K562 (cell line): ENCODE measurements at regions not wholly inside any gene's neighbourhood (a gene's known extent, or its start where the extent isn't known, plus 50 kb on each side); places are given as distances from the start of the nearest gene placed in this dataset.

ENCODE experiments used
- ATAC-seq: fragments of 200-7000 bp; cut with Tn5 transposase; 3 replicates; pipeline ENCODE4 v1.9.1; 2020; ENCODE audit warnings: moderate library complexity
- BruUV-seq: library from RNA; stranded (reverse); fragments of 400-500 nt; replicated peaks from 2 replicates; lab custom pipeline; 2021; lab: Mats Ljungman, UMichigan
- CTCF ChIA-PET: fragments of 300-600 bp; formaldehyde crosslinking; extraction: SDS; loops from one replicate; lab custom pipeline; 2021; ENCODE audit warnings: low intra/inter-chr PET ratio; lab: Yijun Ruan, JAX
- POLR2A ChIA-PET: fragments of 300-600, 350-650 bp; sonication (Branson Sonifier 250); formaldehyde crosslinking; extraction: SDS; loops from one replicate; lab custom pipeline; 2021; ENCODE audit warnings: antibody characterized with exemption, inconsistent platforms; lab: Yijun Ruan, JAX
- DNase-seq, 4 experiments: peaks; one replicate each; pipeline versions ENCODE4 v3.0.0 to v3.0.0-alpha.2; 2011 to 2018; ENCODE audit warnings: low spot score in 3 of 4, mixed read lengths in 3 of 4; ENCODE audit errors: extremely low read depth in 1 of 4
- FAIRE-seq: peaks from 2 replicates; lab custom pipeline; 2011; peaks lifted over from hg19 to GRCh38; lab: Jason Lieb, UNC
- H2AFZ ChIP-seq: 2 replicates; pipeline ENCODE4 v1.6.0; 2011; ENCODE audit warnings: low read depth, low read length, control low read depth, inconsistent platforms
- H3K27ac ChIP-seq: fragments of 200-600 bp; 3 replicates; pipeline ENCODE4 v1.8.0; 2011; ENCODE audit warnings: low read depth, mild to moderate bottlenecking, control low read depth, inconsistent platforms, low read length, moderate library complexity, mixed read lengths; ENCODE audit errors: extremely low read depth
- H3K27me3 ChIP-seq, 2 experiments: fragments of 300-600 bp in 1 of 2; 2 replicates in 1 of 2; 3 replicates in 1 of 2; pipeline versions ENCODE4 v1.6.0 to v1.8.0; 2011; ENCODE audit warnings: inconsistent platforms in 2 of 2, low read length in 2 of 2, mild to moderate bottlenecking in 1 of 2, mixed read lengths in 1 of 2, moderate library complexity in 1 of 2; ENCODE audit not compliant: control insufficient read depth in 2 of 2, insufficient read depth in 2 of 2
- H3K36me3 ChIP-seq: fragments of 300-600 bp; 3 replicates; pipeline ENCODE4 v1.8.0; 2011; ENCODE audit warnings: mild to moderate bottlenecking, low read length, inconsistent platforms; ENCODE audit not compliant: control insufficient read depth, insufficient read depth
- H3K4me1 ChIP-seq, 2 experiments: fragments of 200-600 bp in 1 of 2; replicated peaks in 1 of 2; 2 replicates in 1 of 2; 3 replicates in 1 of 2; pipeline versions ENCODE4 v1.5.1 to v1.8.0; 2011; ENCODE audit warnings: inconsistent platforms in 2 of 2, low read length in 2 of 2, mild to moderate bottlenecking in 1 of 2, mixed read lengths in 1 of 2, moderate library complexity in 1 of 2; ENCODE audit not compliant: control insufficient read depth in 2 of 2, insufficient read depth in 2 of 2
- H3K4me2 ChIP-seq: 2 replicates; pipeline ENCODE4 v1.6.1; 2011; ENCODE audit warnings: low read length, control low read depth, inconsistent platforms, mixed read lengths; ENCODE audit not compliant: insufficient read depth
- H3K4me3 ChIP-seq: fragments of 200-600 bp; sonication (generic), shearing (Covaris generic); 2 replicates; pipeline ENCODE4 v1.5.1; 2016; ENCODE audit warnings: control low read depth, inconsistent platforms
- H3K79me2 ChIP-seq: fragments of 200-600 bp; 3 replicates; pipeline ENCODE4 v1.8.0; 2011; ENCODE audit warnings: low read length, inconsistent platforms; ENCODE audit not compliant: control insufficient read depth, insufficient read depth
- H3K9ac ChIP-seq, 2 experiments: 2 replicates each; pipeline versions ENCODE4 v1.6.0 to v1.6.1; 2011; ENCODE audit warnings: low read depth in 2 of 2, low read length in 2 of 2, control low read depth in 1 of 2, inconsistent platforms in 1 of 2, mild to moderate bottlenecking in 1 of 2, mixed read lengths in 1 of 2; ENCODE audit not compliant: insufficient read depth in 1 of 2
- H3K9me1 ChIP-seq: one replicate; pipeline ENCODE4 v1.6.0; 2011; ENCODE audit warnings: inconsistent platforms, mild to moderate bottlenecking, low read length, moderate library complexity; ENCODE audit not compliant: control insufficient read depth, insufficient read depth
- H3K9me3 ChIP-seq: replicated peaks from 2 replicates; pipeline ENCODE4 v1.5.1; 2011; ENCODE audit warnings: low read depth, low read length, inconsistent platforms; ENCODE audit not compliant: control insufficient read depth, insufficient read depth
- H4K20me1 ChIP-seq: replicated peaks from 2 replicates; pipeline ENCODE4 v1.6.1; 2011; ENCODE audit warnings: low read length, inconsistent platforms, mixed read lengths; ENCODE audit not compliant: control insufficient read depth, insufficient read depth
- ADNP ChIP-seq: fragments of 200-800 bp; sonication (Bioruptor generic); IDR thresholded peaks from 2 replicates; pipeline ENCODE4 v1.6.1; 2016; ENCODE audit warnings: missing genetic modification characterization, missing compliant biosample characterization
- ARID1B ChIP-seq: fragments of 450-650 bp; IDR thresholded peaks from 2 replicates; pipeline ENCODE4 v1.6.1; 2016; ENCODE audit warnings: antibody characterized with exemption, mild to moderate bottlenecking, inconsistent platforms
- ASH1L ChIP-seq: fragments of 450-650 bp; IDR thresholded peaks from 2 replicates; pipeline ENCODE4 v1.6.1; 2018; ENCODE audit warnings: borderline replicate concordance, mild to moderate bottlenecking, low read depth; ENCODE audit not compliant: partially characterized antibody
- EWSR1 ChIP-seq: fragments of 450-650 bp; IDR thresholded peaks from 2 replicates; pipeline ENCODE4 v1.6.1; 2018; ENCODE audit warnings: borderline replicate concordance, mild to moderate bottlenecking, low read depth, moderate library complexity; ENCODE audit not compliant: partially characterized antibody
- FOXM1 ChIP-seq, 2 experiments: fragments of 450-650 bp in 1 of 2; sonication (generic) in 1 of 2; formaldehyde crosslinking in 1 of 2; IDR thresholded peaks; 2 replicates each; pipeline versions ENCODE4 v1.6.1 to v1.9.0; 2017 to 2022; ENCODE audit warnings: low read depth in 2 of 2, mild to moderate bottlenecking in 2 of 2, missing genetic modification reagents in 1 of 2, moderate library complexity in 1 of 2
- HIVEP1 ChIP-seq: fragments of 250-450 bp; sonication (Bioruptor Pico); IDR thresholded peaks from 2 replicates; pipeline ENCODE4 v1.4.0; 2020; ENCODE audit warnings: mild to moderate bottlenecking
- KDM2B ChIP-seq: fragments of 250-450 bp; sonication (Bioruptor Pico); IDR thresholded peaks from 2 replicates; pipeline ENCODE4 v1.8.0; 2021; ENCODE audit warnings: mild to moderate bottlenecking, moderate library complexity
- KLF16 ChIP-seq: IDR thresholded peaks from 2 replicates; pipeline ENCODE4 v1.6.1; 2016; ENCODE audit warnings: antibody characterized with exemption
- PTTG1 ChIP-seq: fragments of 450-650 bp; IDR thresholded peaks from 2 replicates; pipeline ENCODE4 v1.6.1; 2016; ENCODE audit warnings: low read depth, mild to moderate bottlenecking, missing genetic modification characterization, missing compliant biosample characterization
- SLC30A9 ChIP-seq: fragments of 250-450 bp; sonication (Bioruptor Pico); IDR thresholded peaks from 2 replicates; pipeline ENCODE4 v1.8.0; 2022; ENCODE audit warnings: mild to moderate bottlenecking, moderate library complexity
- SMAD1 ChIP-seq: fragments of 150-350 bp; IDR thresholded peaks from 2 replicates; pipeline ENCODE4 v1.6.1; 2014; ENCODE audit warnings: low read length, low read depth; ENCODE audit not compliant: partially characterized antibody
- TBP ChIP-seq: optimal IDR thresholded peaks from 2 replicates; pipeline ENCODE3; 2011; ENCODE audit warnings: low read depth, low read length, improper control_type of control experiment
- TCF7 ChIP-seq: sonication (generic); IDR thresholded peaks from 2 replicates; pipeline ENCODE4 v1.6.1; 2016; ENCODE audit warnings: antibody characterized with exemption, borderline replicate concordance
- TEAD1 ChIP-seq, 2 experiments: fragments of 450-650 bp in 1 of 2; sonication (generic) in 1 of 2; formaldehyde crosslinking; IDR thresholded peaks; 2 replicates each; pipeline versions ENCODE4 v1.4.0 to v1.8.0; 2020 to 2022; ENCODE audit warnings: mild to moderate bottlenecking in 2 of 2, missing genetic modification reagents in 1 of 2
- ZBED1 ChIP-seq: IDR thresholded peaks from 2 replicates; pipeline ENCODE4 v1.6.1; 2014
- ZNF589 ChIP-seq: fragments of 200-800 bp; sonication (Bioruptor generic); IDR thresholded peaks from 2 replicates; pipeline ENCODE4 v1.6.1; 2016; ENCODE audit warnings: low read depth, missing genetic modification characterization, missing compliant biosample characterization
- ZNF695 ChIP-seq: fragments of 450-650 bp; formaldehyde crosslinking; IDR thresholded peaks from 2 replicates; pipeline ENCODE4 v1.4.0; 2020; ENCODE audit warnings: mild to moderate bottlenecking, moderate library complexity
- WGBS: fragments of 100-300 bp; shearing (Covaris generic); methylation state at CpG from one replicate; pipeline ENCODE4 v1.1.6; 2016; ENCODE audit warnings: low coverage, mixed read lengths; ENCODE audit not compliant: insufficient coverage; ENCODE audit errors: missing lambda C conversion rate; 5-methylcytosine and 5-hydroxymethylcytosine counted together
- in situ Hi-C: fragments of 300-500 bp; cut with MboI; formaldehyde crosslinking; loops from 4 replicates; pipeline ENCODE4 v1.15.0; 2018; ENCODE audit warnings: inconsistent platforms, mixed read lengths
- intact Hi-C: fragments of 100-400 bp; cut with micrococcal nuclease; formaldehyde crosslinking; loops from 2 replicates; pipeline ENCODE4 v1.14.2; 2022
- TF ChIP-seq, protein P1 (sequence below): sonication (generic); formaldehyde crosslinking; IDR thresholded peaks from 2 replicates; pipeline ENCODE4 v1.8.0; 2022; ENCODE audit warnings: missing genetic modification reagents, mild to moderate bottlenecking, borderline replicate concordance

- TF ChIP-seq ZNF695 (no peak), TEAD1 (CRISPR knock-in tag; IDR thresholded peaks at IDR 0.05) (no peak), ADNP (tag) (no peak), TCF7 (no peak), PTTG1 (tag) (no peak), ZBED1 (no peak), EWSR1 (no peak), ARID1B (no peak)
Observed at GRCh38 chr18:22745966-22746365, 187.2 kb upstream of the RBBP8 start (continued).

- Histone ChIP-seq H3K4me1 (no peaks in the 10 kb centered on the region), H3K4me3 (no peak overlapping the region), H3K27ac (no peak overlapping the region), H3K9me1 (no peaks in the 10 kb centered on the region), H3K79me2 (no peaks in the 10 kb centered on the region), H4K20me1 (no peaks in the 10 kb centered on the region), H3K9ac (no peak overlapping the region), H3K36me3 (no peaks in the 10 kb centered on the region), H3K27me3 (peaks cover 0 to 11% of the 10 kb centered on the region in 2 experiments; a peak in 2 of 5 replicates), H2AFZ (no peak overlapping the region), H3K9me3 (no peaks in the 10 kb centered on the region), H3K4me2 (no peak overlapping the region)
- ChIA-PET CTCF (no interaction called here), POLR2A (no interaction called here)
- intact Hi-C loops, result no loop called here
- ATAC-seq, result no peak
- DNase-seq, result no peak
- in situ Hi-C loops, result no loop called here
- 0% methylated on average over 2 of the region's 2 CpGs for WGBS
- no peak for FAIRE-seq
- no TSS peak for BruUV-seq
- TF ChIP-seq KLF16, result no peak
- TF ChIP-seq KDM2B (CRISPR knock-in tag), result no peak
- TF ChIP-seq ASH1L, result no peak
- no peak for TF ChIP-seq SLC30A9
- TF ChIP-seq SMAD1, result no peak
- no peak for TF ChIP-seq HIVEP1
- TF ChIP-seq TBP, result no peak
- TF ChIP-seq, protein P1, sequence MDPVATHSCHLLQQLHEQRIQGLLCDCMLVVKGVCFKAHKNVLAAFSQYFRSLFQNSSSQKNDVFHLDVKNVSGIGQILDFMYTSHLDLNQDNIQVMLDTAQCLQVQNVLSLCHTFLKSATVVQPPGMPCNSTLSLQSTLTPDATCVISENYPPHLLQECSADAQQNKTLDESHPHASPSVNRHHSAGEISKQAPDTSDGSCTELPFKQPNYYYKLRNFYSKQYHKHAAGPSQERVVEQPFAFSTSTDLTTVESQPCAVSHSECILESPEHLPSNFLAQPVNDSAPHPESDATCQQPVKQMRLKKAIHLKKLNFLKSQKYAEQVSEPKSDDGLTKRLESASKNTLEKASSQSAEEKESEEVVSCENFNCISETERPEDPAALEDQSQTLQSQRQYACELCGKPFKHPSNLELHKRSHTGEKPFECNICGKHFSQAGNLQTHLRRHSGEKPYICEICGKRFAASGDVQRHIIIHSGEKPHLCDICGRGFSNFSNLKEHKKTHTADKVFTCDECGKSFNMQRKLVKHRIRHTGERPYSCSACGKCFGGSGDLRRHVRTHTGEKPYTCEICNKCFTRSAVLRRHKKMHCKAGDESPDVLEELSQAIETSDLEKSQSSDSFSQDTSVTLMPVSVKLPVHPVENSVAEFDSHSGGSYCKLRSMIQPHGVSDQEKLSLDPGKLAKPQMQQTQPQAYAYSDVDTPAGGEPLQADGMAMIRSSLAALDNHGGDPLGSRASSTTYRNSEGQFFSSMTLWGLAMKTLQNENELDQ (CRISPR knock-in tag), result no peak
- TF ChIP-seq ZNF589 (CRISPR knock-in tag), result no peak
- no peak for TF ChIP-seq FOXM1 (IDR thresholded peaks at IDR 0.05; ENCODE audit: low read depth)
- TF ChIP-seq FOXM1 (CRISPR knock-in tag; IDR thresholded peaks at IDR 0.05; ENCODE audit: low read depth), result no peak
Observed at GRCh38 chr18:22752014-22752413, 181.1 kb upstream of the RBBP8 start.
